ENCODE measurements at regions not wholly inside any gene's neighbourhood (a gene's known extent, or its start where the extent isn't known, plus 50 kb on each side); places are given as distances from the start of the nearest gene placed in this dataset.

GRCh38 chr3:72143966-72144717 is 359.2 kb upstream of the PROK2 start:
- Histone ChIP-seq H3K4ac (replicated peaks; ENCODE audit: insufficient read length, low read depth, low read length) (no peak overlapping the region), H3K27me3 (replicated peaks in 1 of 4; ENCODE audit: control insufficient read depth in 3 of 4, extremely low read depth in 1 of 4, insufficient read depth in 3 of 4, low read length in 3 of 4) (no peaks in the 10 kb centered on the region), H3K4me1 (replicated peaks in 1 of 4; ENCODE audit: control insufficient read depth in 3 of 4, insufficient read depth in 4 of 4, low read length in 3 of 4) (no peaks in the 10 kb centered on the region), H3K9me3 (ENCODE audit: insufficient read depth in 2 of 2, low read depth in 1 of 2, low read length in 1 of 2) (no peaks in the 10 kb centered on the region), H2BK12ac (ENCODE audit: low read depth, low read length) (no peak overlapping the region), H3K4me3 (ENCODE audit: extremely low read depth in 1 of 4, insufficient read depth in 2 of 4, low read depth in 3 of 4, low read length in 4 of 4) (no peak overlapping the region), H3K79me1 (ENCODE audit: low read depth, low read length) (no peaks in the 10 kb centered on the region), H2AK5ac (ENCODE audit: low read depth, low read length) (no peak overlapping the region), H2BK5ac (ENCODE audit: low read depth, low read length) (no peak overlapping the region), H3K23ac (ENCODE audit: insufficient read length) (no peak overlapping the region), H3K14ac (ENCODE audit: insufficient read length) (no peak overlapping the region), H2BK20ac (ENCODE audit: low read length) (no peak overlapping the region), H2BK120ac (replicated peaks; ENCODE audit: low read depth, low read length) (no peak overlapping the region), H4K20me1 (replicated peaks in 1 of 2; ENCODE audit: control insufficient read depth in 1 of 2, insufficient read depth in 2 of 2, low read length in 2 of 2) (no peaks in the 10 kb centered on the region), H3K56ac (replicated peaks; ENCODE audit: insufficient read length, low read depth, low read length) (no peak overlapping the region), H3K4me2 (ENCODE audit: insufficient read depth in 1 of 2, low read depth in 2 of 2, low read length in 2 of 2) (no peak overlapping the region), H4K5ac (ENCODE audit: insufficient read length, low read depth, low read length) (no peak overlapping the region), H3K18ac (ENCODE audit: extremely low read depth, low read length) (no peak overlapping the region), H2AFZ (ENCODE audit: low read length) (no peak overlapping the region), H3K36me3 (ENCODE audit: control insufficient read depth in 2 of 4, insufficient read depth in 4 of 4, low read length in 3 of 4) (no peaks in the 10 kb centered on the region), H2BK15ac (ENCODE audit: low read length) (no peak overlapping the region), H4K91ac (replicated peaks; ENCODE audit: insufficient read length, low read length) (no peak overlapping the region), H3K27ac (ENCODE audit: low read depth, low read length) (no peak overlapping the region), H3K79me2 (ENCODE audit: control insufficient read depth in 1 of 2, insufficient read depth in 2 of 2, low read length in 2 of 2) (no peaks in the 10 kb centered on the region), H3K23me2 (ENCODE audit: low read depth, low read length) (no peaks in the 10 kb centered on the region), H3K9ac (replicated peaks in 1 of 4; ENCODE audit: extremely low read depth in 1 of 4, low read depth in 3 of 4, low read length in 3 of 4) (no peak overlapping the region), H4K8ac (ENCODE audit: extremely low read depth, insufficient read depth, low read length) (no peak overlapping the region)
- 77% methylated on average over 6 of the region's 6 CpGs; no CpG with 5 or more reads in 1 of the 2 experiments for WGBS, 2 experiments (ENCODE audit: extremely low coverage in 1 of 2, insufficient coverage in 1 of 2, insufficient read length in 1 of 2, insufficient replicate concordance in 2 of 2, low coverage in 1 of 2, low lambda C conversion rate in 2 of 2, missing lambda C conversion rate in 1 of 2)
- CTCF ChIA-PET (ENCODE audit: partially characterized antibody), result interaction anchor here (0.9 kb wide), 1 partner anchor 678 kb away, joined by 3 read pairs; no protein-coding TSS in a partner anchor
- no peak for TF ChIP-seq MAX (IDR thresholded peaks at IDR 0.05)
- POLR2A ChIA-PET (ENCODE audit: partially characterized antibody), result no interaction called here
- DNase-seq (ENCODE audit: low read depth in 1 of 2, low spot score in 2 of 2) (no peak), FAIRE-seq (no peak)

Data from H1 (cell line).